Rectal smooth muscle tissue (tissue), 1 donor: ENCODE measurements at regions not wholly inside any gene's neighbourhood (a gene's known extent, or its start where the extent isn't known, plus 50 kb on each side); places are given as distances from the start of the nearest gene placed in this dataset.
"Not testable (repeated sequence)": the region's sequence is repeated elsewhere in the genome, so short reads cannot be mapped to it uniquely, and the experiment has no call there.

Experiments
- H3K27ac ChIP-seq: one replicate; pipeline ENCODE4 v1.7.0; 2013; ENCODE audit warnings: low read depth, low read length, inconsistent platforms
- H3K27me3 ChIP-seq: one replicate; pipeline ENCODE4 v1.7.0; 2013; ENCODE audit warnings: low read length; ENCODE audit not compliant: control insufficient read depth, insufficient read depth
- H3K36me3 ChIP-seq: one replicate; pipeline ENCODE4 v1.7.0; 2013; ENCODE audit warnings: low read length; ENCODE audit not compliant: control insufficient read depth, insufficient read depth
- H3K4me1 ChIP-seq: one replicate; pipeline ENCODE4 v1.7.0; 2013; ENCODE audit warnings: low read length; ENCODE audit not compliant: control insufficient read depth, insufficient read depth
- H3K4me3 ChIP-seq: one replicate; pipeline ENCODE4 v1.7.0; 2013; ENCODE audit warnings: low read length
- H3K9ac ChIP-seq: one replicate; pipeline ENCODE4 v1.7.0; 2013; ENCODE audit warnings: low read length

DNA sequence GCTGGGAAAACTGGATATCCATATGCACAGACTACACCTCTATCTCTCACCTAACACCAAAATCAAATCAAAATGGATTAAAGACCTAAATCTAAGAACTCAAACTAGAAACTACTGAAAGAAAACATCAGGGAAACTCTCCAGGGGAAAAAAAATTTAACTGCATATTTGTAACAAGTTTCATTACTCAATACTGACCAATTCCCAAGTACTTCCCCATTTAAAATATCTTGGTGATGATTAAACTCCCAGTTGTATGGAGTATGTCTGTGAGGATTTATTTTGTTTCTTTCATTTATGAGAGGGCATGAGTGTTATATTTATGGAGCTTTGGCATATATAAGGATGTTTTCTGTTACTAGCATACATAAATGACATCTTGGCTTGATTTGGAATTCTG, 112.3 kb upstream of the IL15 start:
- Histone ChIP-seq H3K4me1 (no peaks in the 10 kb centered on the region), H3K4me3 (no peak overlapping the region), H3K36me3 (no peaks in the 10 kb centered on the region), H3K27me3 (no peaks in the 10 kb centered on the region), H3K9ac (no peak overlapping the region), H3K27ac (no peak overlapping the region)

DNA sequence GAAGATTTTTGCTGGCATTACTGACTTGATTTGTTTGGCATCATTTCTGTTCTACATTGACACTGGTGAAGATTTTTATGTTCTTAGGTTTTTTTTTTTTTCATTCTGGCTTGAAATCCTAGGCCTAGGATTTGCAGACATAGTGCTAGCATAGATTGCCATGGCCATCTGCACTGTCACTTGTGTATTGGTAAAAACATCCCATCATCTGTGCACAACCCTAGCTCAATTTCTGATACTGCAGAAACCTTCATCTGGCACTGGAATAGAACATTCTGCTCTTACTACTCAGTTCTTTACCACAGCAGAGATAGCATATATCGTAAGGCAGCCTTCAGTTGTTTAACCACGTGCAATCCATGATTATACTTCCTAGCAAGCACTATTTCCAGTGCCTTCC, 111.5 kb upstream of the IL15 start:
- H3K27ac ChIP-seq: no peak overlapping the region
- H3K36me3 ChIP-seq: no peaks in the 10 kb centered on the region
- no peaks in the 10 kb centered on the region for H3K27me3 ChIP-seq

DNA sequence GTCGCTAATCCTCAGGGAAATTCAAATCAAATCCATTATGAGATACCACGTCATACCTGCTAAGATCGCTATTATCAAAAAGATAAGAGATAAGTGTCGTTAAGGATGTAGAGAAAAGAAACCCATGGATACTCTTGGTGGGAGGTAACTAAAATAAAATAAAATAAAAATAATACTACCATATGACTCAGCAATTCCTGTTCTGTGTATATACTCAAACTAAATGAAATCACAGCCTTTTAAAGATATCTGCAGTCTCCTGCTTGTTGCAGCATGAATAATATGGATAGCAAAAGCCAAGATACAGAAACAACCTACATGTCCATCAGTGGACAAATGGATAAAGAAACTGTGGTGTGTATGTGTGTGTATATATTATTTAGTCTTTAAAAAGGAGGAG, 105.8 kb upstream of the IL15 start:
- H3K27ac ChIP-seq: no peak overlapping the region
- H3K9ac ChIP-seq: no peak overlapping the region
- H3K4me3 ChIP-seq: no peak overlapping the region
- H3K4me1 ChIP-seq: no peaks in the 10 kb centered on the region
- H3K36me3 ChIP-seq: no peaks in the 10 kb centered on the region
- no peaks in the 10 kb centered on the region for H3K27me3 ChIP-seq

More for the DNA sequence above, 111.5 kb upstream of the IL15 start:
- no peaks in the 10 kb centered on the region for H3K4me1 ChIP-seq
- H3K4me3 ChIP-seq: no peak overlapping the region
- no peak overlapping the region for H3K9ac ChIP-seq

DNA sequence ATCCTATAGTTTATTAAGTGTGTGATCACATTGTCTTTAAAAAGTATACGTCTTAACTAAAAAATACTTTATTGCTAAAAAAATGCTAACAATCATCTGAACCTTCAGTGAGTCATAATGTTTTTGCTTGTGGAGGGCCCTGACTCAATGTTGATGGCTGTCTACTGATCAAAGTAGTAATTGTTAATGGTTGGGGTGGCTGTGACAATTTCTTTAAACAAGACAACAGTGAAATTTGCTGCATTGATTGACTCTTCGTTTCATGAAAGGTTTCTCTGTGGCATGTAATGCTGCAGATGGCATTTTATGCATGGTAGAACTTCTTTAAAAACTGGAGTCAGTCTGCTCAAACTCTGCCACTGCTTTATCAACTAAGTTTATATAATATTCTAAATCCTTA, 101.4 kb upstream of the IL15 start:
- Histone ChIP-seq H3K9ac (no peak overlapping the region), H3K36me3 (no peaks in the 10 kb centered on the region), H3K4me1 (no peaks in the 10 kb centered on the region), H3K27me3 (no peaks in the 10 kb centered on the region), H3K27ac (no peak overlapping the region), H3K4me3 (no peak overlapping the region)

DNA sequence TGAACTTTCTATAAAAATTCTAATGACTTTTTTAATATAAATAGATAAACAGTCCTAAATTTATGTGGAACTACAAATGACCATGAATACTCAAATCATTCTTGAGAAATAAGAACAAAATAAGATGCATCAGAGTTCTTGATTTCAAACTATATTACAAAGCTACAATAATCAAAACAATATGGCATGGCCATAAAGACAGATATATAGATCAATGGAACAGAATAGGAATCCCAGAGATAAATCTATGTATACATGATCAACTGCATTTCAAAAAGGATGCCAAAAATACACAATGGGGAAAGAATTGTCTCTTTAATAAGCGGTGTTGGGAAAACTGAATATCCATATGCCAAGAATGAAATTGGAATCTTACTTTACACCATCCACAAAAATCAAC, 98.4 kb upstream of the IL15 start:
- Histone ChIP-seq H3K36me3 (no peaks in the 10 kb centered on the region), H3K9ac (no peak overlapping the region), H3K27ac (no peak overlapping the region), H3K27me3 (no peaks in the 10 kb centered on the region), H3K4me1 (no peaks in the 10 kb centered on the region), H3K4me3 (no peak overlapping the region)

DNA sequence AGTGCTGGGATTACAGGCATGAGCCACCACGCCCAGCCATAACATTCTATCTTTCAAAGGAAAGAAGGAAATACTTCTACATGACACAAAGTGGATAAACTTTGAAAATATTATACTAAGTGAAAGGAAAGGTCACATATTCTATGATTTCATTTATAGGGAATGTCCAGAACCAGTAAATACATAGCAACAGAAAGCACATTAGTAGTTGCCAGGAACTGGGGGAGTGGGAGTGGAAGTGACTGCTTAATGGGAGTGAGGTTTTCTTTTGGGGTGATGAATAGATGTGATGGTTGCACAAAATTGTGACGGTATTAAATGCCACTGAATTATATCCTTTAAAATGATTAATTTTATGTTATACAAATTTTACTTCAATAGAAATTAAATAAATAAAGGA, 95.7 kb upstream of the IL15 start:
- H3K36me3 ChIP-seq: no peaks in the 10 kb centered on the region
- H3K27me3 ChIP-seq: no peaks in the 10 kb centered on the region
- H3K9ac ChIP-seq: no peak overlapping the region
- H3K27ac ChIP-seq: no peak overlapping the region
- no peak overlapping the region for H3K4me3 ChIP-seq
- no peaks in the 10 kb centered on the region for H3K4me1 ChIP-seq

DNA sequence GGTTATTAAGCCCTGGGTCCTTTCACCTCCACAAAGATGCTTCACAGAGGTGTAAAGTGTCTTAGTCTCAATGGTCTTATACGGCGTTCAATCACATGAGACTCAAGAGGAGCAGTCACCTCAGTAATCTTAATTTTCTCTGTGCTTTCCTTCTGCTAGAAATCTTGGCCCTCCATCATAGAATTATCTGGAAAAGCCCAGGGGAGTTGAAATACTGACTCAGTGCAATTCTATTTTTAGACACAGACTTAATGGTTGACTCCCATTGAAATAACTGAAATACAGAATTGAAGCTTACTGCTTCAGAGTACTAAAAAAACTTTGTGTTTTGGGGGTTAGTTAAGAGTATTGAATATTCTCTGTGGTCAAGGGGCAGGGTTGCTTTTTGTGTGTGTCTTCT, 94.5 kb upstream of the IL15 start:
- Histone ChIP-seq H3K4me1 (no peaks in the 10 kb centered on the region), H3K9ac (no peak overlapping the region), H3K27ac (no peak overlapping the region), H3K4me3 (no peak overlapping the region), H3K27me3 (no peaks in the 10 kb centered on the region), H3K36me3 (no peaks in the 10 kb centered on the region)

DNA sequence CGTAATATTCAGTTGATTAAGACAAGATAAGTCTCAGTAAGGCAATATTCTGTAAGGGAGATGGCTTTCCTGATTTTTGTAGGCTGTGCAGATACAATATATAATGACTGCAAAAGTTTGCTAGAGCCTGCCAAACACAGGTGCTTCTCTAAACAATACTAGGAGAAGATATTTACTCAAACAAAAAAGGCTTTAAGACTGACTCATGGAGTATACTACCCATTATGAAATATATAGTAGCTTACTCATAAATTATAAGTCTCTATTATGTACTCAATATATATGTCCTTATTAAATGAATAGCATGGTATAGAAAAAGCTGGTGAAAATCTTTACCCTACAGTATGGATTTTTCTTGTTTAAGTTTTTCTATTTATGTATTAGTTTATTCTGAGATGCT, 93.2 kb upstream of the IL15 start:
- no peak overlapping the region for H3K4me3 ChIP-seq
- no peak overlapping the region for H3K27ac ChIP-seq
- H3K27me3 ChIP-seq: no peaks in the 10 kb centered on the region
- H3K9ac ChIP-seq: no peak overlapping the region
- H3K4me1 ChIP-seq: no peaks in the 10 kb centered on the region
- H3K36me3 ChIP-seq: no peaks in the 10 kb centered on the region

DNA sequence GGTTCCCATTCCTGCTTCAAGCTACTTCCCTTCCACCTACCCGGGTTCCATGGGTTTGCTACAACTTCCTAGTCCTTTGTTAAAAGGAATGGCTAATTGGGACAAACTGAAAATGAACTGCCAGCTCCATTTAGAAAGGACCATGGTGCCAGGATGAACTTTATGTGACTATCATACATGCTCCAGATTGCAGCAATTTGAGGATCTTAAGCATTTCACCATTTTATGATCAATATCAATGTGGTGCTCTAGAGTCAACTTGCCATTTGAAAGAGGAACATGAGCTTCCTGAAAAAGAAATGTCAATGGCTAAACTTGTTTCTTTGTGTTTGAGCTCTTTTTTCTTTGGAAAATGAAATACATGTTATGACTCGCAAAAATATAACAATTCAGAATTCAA, 92.7 kb upstream of the IL15 start:
- no peak overlapping the region for H3K27ac ChIP-seq
- no peak overlapping the region for H3K9ac ChIP-seq
- no peaks in the 10 kb centered on the region for H3K36me3 ChIP-seq
- H3K4me3 ChIP-seq: no peak overlapping the region
- no peaks in the 10 kb centered on the region for H3K27me3 ChIP-seq
- H3K4me1 ChIP-seq: no peaks in the 10 kb centered on the region

DNA sequence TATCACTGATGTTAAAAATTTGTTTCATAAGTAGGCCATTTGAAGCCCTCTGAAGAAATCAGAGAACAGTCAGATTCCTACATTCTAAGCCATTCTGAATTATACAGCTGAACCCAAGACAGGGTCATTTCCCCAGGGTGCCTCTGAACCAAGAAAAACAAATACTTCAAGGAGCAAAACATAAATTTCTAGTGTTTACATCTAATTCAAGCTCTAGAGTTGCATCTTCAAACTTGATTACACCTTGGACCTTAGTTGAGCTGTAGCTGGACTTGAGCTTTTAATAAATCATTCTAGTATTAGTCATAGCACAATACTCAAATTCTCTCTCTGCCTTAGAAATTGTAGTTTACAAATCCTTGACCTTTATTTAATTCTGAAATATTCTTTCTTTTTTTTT, 87.6 kb upstream of the IL15 start:
- no peak overlapping the region for H3K4me3 ChIP-seq
- H3K36me3 ChIP-seq: no peaks in the 10 kb centered on the region
- no peaks in the 10 kb centered on the region for H3K4me1 ChIP-seq
- H3K9ac ChIP-seq: no peak overlapping the region
- no peaks in the 10 kb centered on the region for H3K27me3 ChIP-seq
- no peak overlapping the region for H3K27ac ChIP-seq

DNA sequence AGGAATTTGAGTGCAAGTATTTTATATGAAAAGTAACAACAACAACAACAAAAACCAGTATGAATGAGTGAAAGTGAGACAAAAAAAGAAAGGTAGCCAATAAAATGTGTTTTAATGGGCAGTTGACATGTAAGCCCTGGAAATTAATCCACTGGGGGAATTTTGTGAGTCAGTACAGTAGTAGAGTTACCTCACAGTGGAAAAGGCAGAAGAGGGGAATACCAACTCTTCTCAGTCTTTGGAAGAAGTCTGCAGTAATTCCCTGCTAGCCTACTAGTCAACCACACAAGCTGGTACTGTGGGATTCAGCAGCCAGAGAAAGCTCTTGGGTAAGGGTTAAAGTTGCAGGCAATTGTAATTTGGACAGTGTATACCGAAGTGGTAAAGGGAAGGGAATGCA, 76.3 kb upstream of the IL15 start:
- Histone ChIP-seq H3K36me3 (no peaks in the 10 kb centered on the region), H3K9ac (no peak overlapping the region), H3K4me3 (no peak overlapping the region)

DNA sequence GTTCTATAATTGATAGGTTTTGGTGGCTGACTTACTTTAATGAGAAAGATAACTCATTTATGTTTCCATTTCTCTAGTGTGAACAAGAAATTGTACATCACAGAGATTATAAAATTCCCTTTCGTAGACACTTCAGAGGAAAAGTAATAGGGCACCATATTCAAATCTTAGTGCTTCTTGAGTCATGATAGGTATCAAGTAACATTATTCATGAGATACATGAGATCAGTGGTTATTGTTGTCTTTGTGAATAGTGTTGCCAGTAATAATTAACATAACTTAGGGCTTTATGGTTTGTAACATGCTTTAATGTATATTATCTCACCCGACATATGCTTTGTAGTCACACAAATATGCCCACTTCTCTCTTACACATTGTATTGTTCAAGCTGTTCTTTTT, 73.7 kb upstream of the IL15 start:
- Histone ChIP-seq H3K9ac (no peak overlapping the region), H3K27me3 (no peaks in the 10 kb centered on the region), H3K4me1 (no peaks in the 10 kb centered on the region), H3K4me3 (no peak overlapping the region), H3K27ac (no peak overlapping the region), H3K36me3 (no peaks in the 10 kb centered on the region)

More for the DNA sequence above, 76.3 kb upstream of the IL15 start:
- H3K27me3 ChIP-seq: no peaks in the 10 kb centered on the region
- H3K4me1 ChIP-seq: no peaks in the 10 kb centered on the region
- no peak overlapping the region for H3K27ac ChIP-seq

DNA sequence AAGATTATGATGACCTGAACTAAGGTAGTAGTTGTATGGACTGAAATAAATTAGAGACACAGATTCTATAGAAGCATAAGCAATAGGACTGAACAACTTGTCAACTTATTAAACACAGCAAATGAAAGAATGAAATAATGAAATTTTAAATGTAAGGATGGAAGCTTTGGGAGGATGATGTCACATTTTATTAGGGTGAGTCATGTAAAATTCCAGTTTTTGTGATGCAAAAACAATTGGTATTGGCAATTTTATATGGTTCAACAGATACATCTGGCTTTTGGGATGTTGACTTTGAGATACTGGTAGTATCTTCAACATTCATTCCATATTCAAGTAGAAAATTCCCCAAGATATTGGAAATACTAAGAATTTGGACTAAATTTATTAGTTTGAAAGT, 72.7 kb upstream of the IL15 start:
- H3K36me3 ChIP-seq: no peaks in the 10 kb centered on the region
- H3K9ac ChIP-seq: no peak overlapping the region
- H3K4me1 ChIP-seq: no peaks in the 10 kb centered on the region
- no peak overlapping the region for H3K27ac ChIP-seq
- no peak overlapping the region for H3K4me3 ChIP-seq
- H3K27me3 ChIP-seq: no peaks in the 10 kb centered on the region

DNA sequence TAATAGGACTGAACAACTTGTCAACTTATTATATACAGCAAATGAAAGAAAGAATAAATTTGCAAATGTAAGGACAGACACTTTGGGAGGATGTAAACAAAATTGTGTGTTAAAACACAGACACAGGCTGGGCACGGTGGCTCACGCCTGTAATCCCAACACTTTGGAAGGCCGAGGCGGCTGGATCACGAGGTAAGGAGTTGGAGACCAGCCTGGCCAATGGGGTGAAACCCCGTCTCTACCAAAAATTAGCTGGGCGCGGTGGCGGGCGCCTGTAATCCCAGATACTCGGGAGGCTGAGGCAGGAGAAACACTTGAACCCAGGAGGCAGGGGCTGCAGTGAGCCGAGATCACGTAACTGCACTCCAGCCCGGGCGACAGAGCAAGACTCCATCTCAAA, 71.4 kb upstream of the IL15 start:
- H3K27ac ChIP-seq, H3K4me3 ChIP-seq, H3K27me3 ChIP-seq, H3K4me1 ChIP-seq, H3K9ac ChIP-seq, H3K36me3 ChIP-seq: not testable (repeated sequence)
